ENCODE measurements at regions not wholly inside any gene's neighbourhood (a gene's known extent, or its start where the extent isn't known, plus 50 kb on each side); places are given as distances from the start of the nearest gene placed in this dataset.
A peak's percentile ranks its signal among the peaks of the same experiment; 100 is the strongest.

GRCh38 chr1:105736349-105736748 is 1320.1 kb upstream of the PRMT6 start:
- Histone ChIP-seq H3K4me3 (no peak overlapping the region), H3K36me3 (ENCODE audit: low read depth, missing control alignments) (no peaks in the 10 kb centered on the region), H3K27me3 (no peaks in the 10 kb centered on the region), H3K27ac (no peak overlapping the region), H3K9me3 (no peaks in the 10 kb centered on the region), H3K4me1 (no peaks in the 10 kb centered on the region)
- TF ChIP-seq POLR2A (IDR thresholded peaks at IDR 0.05) (no peak), CTCF (IDR thresholded peaks at IDR 0.05) (no peak)
- 84 to 94% methylated on average over 3 of the region's 3 CpGs for WGBS, 2 donors
- no peak for DNase-seq
- intact Hi-C loops (cut with DNase I; ENCODE audit: low total_unique reads) = no loop called here

DNA sequence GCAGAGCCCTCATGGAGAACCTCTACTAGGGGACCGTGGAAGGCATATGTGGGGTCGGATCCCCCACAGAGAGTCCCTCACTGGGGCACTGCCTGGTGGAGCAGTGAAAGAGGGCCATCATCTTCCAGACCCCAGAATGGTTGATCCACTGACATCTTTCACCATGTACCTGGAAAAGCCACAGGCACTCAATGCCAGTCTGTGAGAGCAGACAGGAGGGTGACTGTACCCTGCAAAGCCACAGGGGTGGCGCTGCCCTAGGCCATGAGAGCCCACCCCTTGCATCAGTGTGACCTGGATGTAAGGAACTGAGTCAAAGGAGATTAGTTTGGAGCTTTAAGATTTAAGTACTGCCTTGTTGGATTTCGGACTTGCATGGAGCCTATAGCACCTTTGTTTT is 1276.7 kb upstream of the PRMT6 start:
- no peaks in the 10 kb centered on the region for H3K4me1 ChIP-seq
- no peak overlapping the region for H3K27ac ChIP-seq
- DNase-seq = no peak
- H3K27me3 ChIP-seq = no peaks in the 10 kb centered on the region
- H3K9me3 ChIP-seq = no peaks in the 10 kb centered on the region
- 96 to 98% methylated on average over 3 to 4 of the region's 4 CpGs for WGBS, 2 donors
- TF ChIP-seq CTCF (IDR thresholded peaks at IDR 0.05) (no peak), POLR2A (IDR thresholded peaks at IDR 0.05) (no peak)
- no peak overlapping the region for H3K4me3 ChIP-seq
- intact Hi-C loops (cut with DNase I; ENCODE audit: low total_unique reads) = no loop called here
- no peaks in the 10 kb centered on the region for H3K36me3 ChIP-seq (ENCODE audit: low read depth, missing control alignments)

- Histone ChIP-seq H3K9me3 (no peaks in the 10 kb centered on the region), H3K27me3 (no peaks in the 10 kb centered on the region), H3K4me3 (no peak overlapping the region), H3K4me1 (no peaks in the 10 kb centered on the region), H3K36me3 (ENCODE audit: low read depth, missing control alignments) (no peaks in the 10 kb centered on the region), H3K27ac (no peak overlapping the region)
- no peak for TF ChIP-seq POLR2A (IDR thresholded peaks at IDR 0.05)
- no peak for TF ChIP-seq CTCF (IDR thresholded peaks at IDR 0.05)
- DNase-seq = no peak
- 37 to 40% methylated on average over 2 of the region's 2 CpGs for WGBS, 2 donors
- intact Hi-C loops (cut with DNase I; ENCODE audit: low total_unique reads) = no loop called here
Measured at GRCh38 chr1:105785021-105785420, 1271.5 kb upstream of the PRMT6 start.

GRCh38 chr1:105793536-105794146 is 1262.8 kb upstream of the PRMT6 start:
- Histone ChIP-seq H3K36me3 (ENCODE audit: low read depth, missing control alignments) (no peaks in the 10 kb centered on the region), H3K9me3 (no peaks in the 10 kb centered on the region), H3K4me1 (no peaks in the 10 kb centered on the region), H3K4me3 (no peak overlapping the region), H3K27ac (no peak overlapping the region), H3K27me3 (no peaks in the 10 kb centered on the region)
- intact Hi-C loops (cut with DNase I; ENCODE audit: low total_unique reads) = no loop called here
- 79 to 89% methylated on average over 1 of the region's 1 CpG for WGBS, 2 donors
- TF ChIP-seq POLR2A (IDR thresholded peaks at IDR 0.05) = no peak
- TF ChIP-seq CTCF (IDR thresholded peaks at IDR 0.05) = peak; percentile 32 to 75 (median 64)
- peak; percentile 87 for DNase-seq

GRCh38 chr1:105795741-105796140 is 1260.7 kb upstream of the PRMT6 start:
- no peaks in the 10 kb centered on the region for H3K27me3 ChIP-seq
- H3K4me3 ChIP-seq = peak overlapping the region in 1 of 2 donors; percentile 51
- intact Hi-C loops (cut with DNase I; ENCODE audit: low total_unique reads) = no loop called here
- H3K9me3 ChIP-seq = no peaks in the 10 kb centered on the region
- H3K27ac ChIP-seq = no peak overlapping the region
- no peaks in the 10 kb centered on the region for H3K36me3 ChIP-seq (ENCODE audit: low read depth, missing control alignments)
- WGBS, 2 donors = 59 to 84% methylated on average over 28 to 31 of the region's 32 CpGs
- no peak for DNase-seq
- no peaks in the 10 kb centered on the region for H3K4me1 ChIP-seq
- no peak for TF ChIP-seq CTCF (IDR thresholded peaks at IDR 0.05)

All from testis (tissue), 2 donors.